A673 (cell line): ENCODE measurements at regions not wholly inside any gene's neighbourhood (a gene's known extent, or its start where the extent isn't known, plus 50 kb on each side); places are given as distances from the start of the nearest gene placed in this dataset.

Experiments used
- BruUV-seq: library from RNA; stranded (reverse); fragments of 400-500 nt; replicated peaks from 2 replicates; lab custom pipeline; 2021; lab: Mats Ljungman, UMichigan
- CTCF ChIA-PET: fragments of 300-600 bp; sonication (Branson Sonifier 250); formaldehyde crosslinking; loops from one replicate; lab custom pipeline; 2022; ENCODE audit warnings: antibody characterized with exemption; lab: Charles Lee
- POLR2A ChIA-PET: fragments of 300-600 bp; sonication (Branson Sonifier 250); formaldehyde crosslinking; loops from one replicate; lab custom pipeline; 2022; ENCODE audit warnings: antibody characterized with exemption; ENCODE audit not compliant: low non-redundant PET; lab: Charles Lee
- DNase-seq: peaks from one replicate; pipeline ENCODE4 v3.0.0-alpha.2; 2015; ENCODE audit warnings: low spot score
- H3K27ac ChIP-seq: fragments of 200-600 bp; sonication (generic); 2 replicates; pipeline ENCODE4 v1.5.1; 2016; ENCODE audit warnings: mixed run types, low read depth, mild to moderate bottlenecking, mixed read lengths, antibody characterized with exemption, low read length; ENCODE audit not compliant: poor library complexity, severe bottlenecking
- H3K27me3 ChIP-seq: fragments of 200-600 bp; sonication (generic); replicated peaks from 2 replicates; pipeline ENCODE4 v1.6.1; 2017; ENCODE audit warnings: mixed run types, low read depth, mild to moderate bottlenecking, mixed read lengths, antibody characterized with exemption, low read length; ENCODE audit not compliant: insufficient read depth, poor library complexity
- H3K36me3 ChIP-seq: fragments of 200-600 bp; sonication (generic); 2 replicates; pipeline ENCODE4 v1.6.1; 2016; ENCODE audit warnings: mixed run types, mild to moderate bottlenecking, mixed read lengths, antibody characterized with exemption, low read length; ENCODE audit not compliant: insufficient read depth, poor library complexity, severe bottlenecking
- H3K4me1 ChIP-seq: fragments of 200-600 bp; sonication (generic); 2 replicates; pipeline ENCODE4 v1.6.1; 2017; ENCODE audit warnings: mixed run types, mild to moderate bottlenecking, mixed read lengths, antibody characterized with exemption, low read length; ENCODE audit not compliant: insufficient read depth, poor library complexity, severe bottlenecking
- H3K4me3 ChIP-seq: fragments of 200-600 bp; sonication (generic); 2 replicates; pipeline ENCODE4 v1.5.1; 2016; ENCODE audit warnings: low read depth, mixed run types, mild to moderate bottlenecking, mixed read lengths, low read length; ENCODE audit not compliant: poor library complexity, severe bottlenecking
- H3K9me3 ChIP-seq: fragments of 200-600 bp; sonication (generic); 2 replicates; pipeline ENCODE4 v1.6.1; 2016; ENCODE audit warnings: mixed run types, low read depth, mild to moderate bottlenecking, mixed read lengths, antibody characterized with exemption, low read length; ENCODE audit not compliant: poor library complexity, severe bottlenecking
- CTCF ChIP-seq: fragments of 300-800, 200-600 bp; sonication (generic); conservative IDR thresholded peaks from 2 replicates; pipeline ENCODE4 v1.5.1; 2017; ENCODE audit warnings: low read depth, mild to moderate bottlenecking, antibody characterized with exemption, low read length, moderate library complexity, mixed read lengths
- EZH2 ChIP-seq: fragments of 200-600 bp; sonication (generic); IDR thresholded peaks from 2 replicates; pipeline ENCODE4 v1.6.1; 2017; ENCODE audit warnings: borderline replicate concordance, low read depth, mild to moderate bottlenecking, mixed read lengths, antibody characterized with exemption, low read length; ENCODE audit not compliant: poor library complexity, severe bottlenecking
- intact Hi-C: fragments of 100-400 bp; cut with micrococcal nuclease; formaldehyde crosslinking; loops from one replicate; pipeline ENCODE4 v1.10.0; 2022; ENCODE audit not compliant: unreplicated experiment

- ChIA-PET POLR2A (no interaction called here), CTCF (no interaction called here)
- Histone ChIP-seq H3K27me3 (peaks cover 58% of the 10 kb centered on the region), H3K36me3 (no peaks in the 10 kb centered on the region), H3K4me3 (no peak overlapping the region), H3K4me1 (no peaks in the 10 kb centered on the region), H3K27ac (no peak overlapping the region), H3K9me3 (no peaks in the 10 kb centered on the region)
- BruUV-seq = no TSS peak
- no peak for DNase-seq
- intact Hi-C loops = no loop called here
- TF ChIP-seq CTCF = no peak
- no peak for TF ChIP-seq EZH2
Observed at GRCh38 chr18:40017021-40017420, 1938.0 kb upstream of the PIK3C3 start.

- Histone ChIP-seq H3K36me3 (no peaks in the 10 kb centered on the region), H3K4me1 (no peaks in the 10 kb centered on the region), H3K9me3 (no peaks in the 10 kb centered on the region), H3K27ac (no peak overlapping the region), H3K4me3 (no peak overlapping the region), H3K27me3 (peaks cover 58% of the 10 kb centered on the region)
- no peak for DNase-seq
- ChIA-PET POLR2A (no interaction called here), CTCF (no interaction called here)
- TF ChIP-seq CTCF = no peak
- TF ChIP-seq EZH2 = no peak
- intact Hi-C loops = no loop called here
- BruUV-seq = no TSS peak
Observed at GRCh38 chr18:40016405-40016804, 1938.6 kb upstream of the PIK3C3 start.

DNA sequence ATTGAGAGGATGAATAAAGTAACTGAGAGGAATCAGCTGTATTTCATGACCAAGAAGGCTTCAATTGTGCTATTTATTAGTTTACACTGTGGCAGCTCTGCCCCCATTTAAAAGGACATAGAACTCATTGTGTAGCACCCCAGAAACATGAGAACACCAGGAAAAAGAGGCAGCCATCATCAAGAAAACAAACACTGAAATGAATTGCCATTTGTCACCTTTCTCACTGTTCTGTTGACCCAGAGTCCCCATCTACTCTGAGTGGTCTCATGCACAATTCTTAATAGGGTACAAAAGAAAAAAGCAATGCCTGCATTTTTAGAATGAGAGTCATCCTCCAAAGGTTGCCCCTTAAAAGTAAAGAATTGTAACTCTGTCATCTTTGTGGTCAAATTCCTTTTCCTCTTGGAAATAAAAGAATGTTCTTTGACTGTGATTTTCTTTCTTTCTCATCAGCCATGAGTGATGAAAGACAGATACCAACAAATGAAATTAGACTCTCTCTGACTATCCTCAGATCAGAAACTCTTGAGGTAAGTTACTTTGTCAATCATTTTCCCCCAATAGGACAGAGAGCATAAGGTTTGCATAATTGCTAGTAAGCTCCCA is 1941.9 kb upstream of the PIK3C3 start:
- no TSS peak for BruUV-seq
- H3K4me3 ChIP-seq = no peak overlapping the region
- no peak for DNase-seq
- ChIA-PET POLR2A (no interaction called here), CTCF (no interaction called here)
- no peaks in the 10 kb centered on the region for H3K9me3 ChIP-seq
- H3K36me3 ChIP-seq = no peaks in the 10 kb centered on the region
- no peak overlapping the region for H3K27ac ChIP-seq
- TF ChIP-seq EZH2 (no peak), CTCF (no peak)
- H3K4me1 ChIP-seq = no peaks in the 10 kb centered on the region
- H3K27me3 ChIP-seq = peaks cover 49% of the 10 kb centered on the region
- intact Hi-C loops = no loop called here
